Left cardiac atrium (tissue), 4 donors: ENCODE measurements at regions not wholly inside any gene's neighbourhood (a gene's known extent, or its start where the extent isn't known, plus 50 kb on each side); places are given as distances from the start of the nearest gene placed in this dataset.

ENCODE experiments used
- ATAC-seq, 2 donors: fragments of 200-7000 bp; cut with Tn5 transposase; one replicate each; pipeline ENCODE4 v1.9.1; 2020; ENCODE audit warnings: mild to moderate bottlenecking in 2 of 2, moderate library complexity in 2 of 2
- DNase-seq: peaks from one replicate; pipeline ENCODE4 v3.0.0-alpha.2; 2020
- intact Hi-C, 2 donors: fragments of 100-400 bp; cut with DNase I; formaldehyde crosslinking; loops; one replicate each; pipeline versions ENCODE4 v1.14.1 to v1.15.1; 2022 to 2023
- donor health status: DM: no; HTN: yes; CAD: no.
- donor health status: DM: no; HTN: yes; CAD: no; lungs with severe emphysema.
- donor health status: DM: yes; HTN: yes; CAD: no.
- donor health status: Dilated cardiomyopathy.

- ATAC-seq (no peak), DNase-seq (peak; percentile 13)
- intact Hi-C loops, result no loop called here
These were observed 816.2 kb upstream of the LUZP2 start for GRCh38 chr11:23680488-23681230.

- no peak for ATAC-seq
- intact Hi-C loops, result no loop called here
- DNase-seq, result no peak
These were observed 812.2 kb upstream of the LUZP2 start for GRCh38 chr11:23684701-23685100.

- ATAC-seq (no peak), DNase-seq (no peak)
- intact Hi-C loops, result no loop called here
These were observed 808.9 kb upstream of the LUZP2 start for GRCh38 chr11:23687991-23688390.

- intact Hi-C loops, result no loop called here
- ATAC-seq (no peak), DNase-seq (no peak)
These were observed 808.4 kb upstream of the LUZP2 start for GRCh38 chr11:23688411-23688810.

- no peak for DNase-seq
- no peak for ATAC-seq
- intact Hi-C loops, result no loop called here
These were observed 808.0 kb upstream of the LUZP2 start for GRCh38 chr11:23688835-23689234.

- ATAC-seq, result no peak
- intact Hi-C loops, result no loop called here
- no peak for DNase-seq
These were observed 800.0 kb upstream of the LUZP2 start for GRCh38 chr11:23696688-23697415.

- DNase-seq, result no peak
- no peak for ATAC-seq
- intact Hi-C loops, result no loop called here
These were observed 792.7 kb upstream of the LUZP2 start for GRCh38 chr11:23704183-23704582.

- intact Hi-C loops, result no loop called here
- ATAC-seq, result no peak
- no peak for DNase-seq
These were observed 784.9 kb upstream of the LUZP2 start for GRCh38 chr11:23711981-23712380.

- no peak for DNase-seq
- ATAC-seq, result no peak
- intact Hi-C loops, result no loop called here
These were observed 777.8 kb upstream of the LUZP2 start for GRCh38 chr11:23719016-23719415.

GRCh38 chr11:23723861-23724260 is 773.0 kb upstream of the LUZP2 start:
- DNase-seq (no peak), ATAC-seq (no peak)
- intact Hi-C loops, result no loop called here

- no peak for DNase-seq
- intact Hi-C loops, result no loop called here
- no peak for ATAC-seq
These were observed 771.1 kb upstream of the LUZP2 start for GRCh38 chr11:23725752-23726151.

- DNase-seq (no peak), ATAC-seq (no peak)
- intact Hi-C loops, result no loop called here
These were observed 769.5 kb upstream of the LUZP2 start for GRCh38 chr11:23727387-23727786.

- ATAC-seq (no peak), DNase-seq (no peak)
- intact Hi-C loops, result no loop called here
These were observed 769.1 kb upstream of the LUZP2 start for GRCh38 chr11:23727794-23728193.

- intact Hi-C loops, result no loop called here
- no peak for ATAC-seq
These were observed 767.8 kb upstream of the LUZP2 start for GRCh38 chr11:23729088-23729487.

GRCh38 chr11:23730307-23730998 is 766.4 kb upstream of the LUZP2 start:
- DNase-seq (no peak), ATAC-seq (no peak)
- intact Hi-C loops, result no loop called here

More at GRCh38 chr11:23729088-23729487, 767.8 kb upstream of the LUZP2 start:
- DNase-seq, result no peak

- DNase-seq, result no peak
These were observed 764.8 kb upstream of the LUZP2 start for GRCh38 chr11:23732026-23732425.

GRCh38 chr11:23746896-23747295 is 750.0 kb upstream of the LUZP2 start:
- no peak for ATAC-seq
- no peak for DNase-seq
- intact Hi-C loops, result no loop called here

More at GRCh38 chr11:23732026-23732425, 764.8 kb upstream of the LUZP2 start:
- intact Hi-C loops, result no loop called here
- ATAC-seq, result no peak

GRCh38 chr11:23749762-23750430 is 747.0 kb upstream of the LUZP2 start:
- intact Hi-C loops, result no loop called here
- ATAC-seq (no peak), DNase-seq (no peak)

- ATAC-seq (no peak), DNase-seq (no peak)
- intact Hi-C loops, result no loop called here
These were observed 745.6 kb upstream of the LUZP2 start for GRCh38 chr11:23751280-23751679.

- intact Hi-C loops, result no loop called here
- no peak for ATAC-seq
- DNase-seq, result no peak
These were observed 741.8 kb upstream of the LUZP2 start for GRCh38 chr11:23755076-23755475.
